Hematopoietic multipotent progenitor cell (in vitro differentiated cells): ENCODE measurements at regions not wholly inside any gene's neighbourhood (a gene's known extent, or its start where the extent isn't known, plus 50 kb on each side); places are given as distances from the start of the nearest gene placed in this dataset.
"Not testable (repeated sequence)": the region's sequence is repeated elsewhere in the genome, so short reads cannot be mapped to it uniquely, and the experiment has no call there.

Experiments used
- DNase-seq, 3 donors: peaks; one replicate each; pipeline ENCODE4 v3.0.0-alpha.2; 2011 to 2015; ENCODE audit warnings: low read depth in 2 of 3, low spot score in 2 of 3

GRCh38 chr13:74274916-74275315 is 140.7 kb upstream of the KLF12 start:
- no peak for DNase-seq

GRCh38 chr13:74273581-74273980 is 139.4 kb upstream of the KLF12 start:
- DNase-seq: no peak

- DNase-seq: no peak
Observed at GRCh38 chr13:74272826-74273225, 138.6 kb upstream of the KLF12 start.

- DNase-seq: no peak
Observed at GRCh38 chr13:74270018-74270417, 135.8 kb upstream of the KLF12 start.

GRCh38 chr13:74266861-74267260 is 132.7 kb upstream of the KLF12 start:
- DNase-seq: no peak

GRCh38 chr13:74266309-74266708 is 132.1 kb upstream of the KLF12 start:
- DNase-seq: no peak

- DNase-seq: no peak
Observed at GRCh38 chr13:74264333-74264732, 130.1 kb upstream of the KLF12 start.

- not testable (repeated sequence) for DNase-seq
Observed at GRCh38 chr13:74260420-74260819, 126.2 kb upstream of the KLF12 start.

- DNase-seq: no peak
Observed at GRCh38 chr13:74259641-74260040, 125.4 kb upstream of the KLF12 start.

GRCh38 chr13:74258961-74259360 is 124.8 kb upstream of the KLF12 start:
- no peak for DNase-seq

- no peak for DNase-seq
Observed at GRCh38 chr13:74256969-74257368, 122.8 kb upstream of the KLF12 start.

GRCh38 chr13:74253161-74253560 is 119.0 kb upstream of the KLF12 start:
- no peak for DNase-seq

GRCh38 chr13:74251778-74252519 is 117.7 kb upstream of the KLF12 start:
- no peak for DNase-seq

- DNase-seq: no peak
Observed at GRCh38 chr13:74250738-74251190, 116.6 kb upstream of the KLF12 start.

GRCh38 chr13:74248477-74248876 is 114.3 kb upstream of the KLF12 start:
- no peak for DNase-seq

- no peak for DNase-seq
Observed at GRCh38 chr13:74246487-74246886, 112.3 kb upstream of the KLF12 start.

GRCh38 chr13:74243637-74244526 is 109.7 kb upstream of the KLF12 start:
- DNase-seq: no peak

- not testable (repeated sequence) for DNase-seq
Observed at GRCh38 chr13:74241343-74241742, 107.1 kb upstream of the KLF12 start.

GRCh38 chr13:74230984-74231501 is 96.8 kb upstream of the KLF12 start:
- DNase-seq: no peak

- DNase-seq: no peak
Observed at GRCh38 chr13:74229242-74229641, 95.0 kb upstream of the KLF12 start.

GRCh38 chr13:74227476-74228158 is 93.4 kb upstream of the KLF12 start:
- no peak for DNase-seq
